ENCODE measurements at regions not wholly inside any gene's neighbourhood (a gene's known extent, or its start where the extent isn't known, plus 50 kb on each side); places are given as distances from the start of the nearest gene placed in this dataset.

DNA sequence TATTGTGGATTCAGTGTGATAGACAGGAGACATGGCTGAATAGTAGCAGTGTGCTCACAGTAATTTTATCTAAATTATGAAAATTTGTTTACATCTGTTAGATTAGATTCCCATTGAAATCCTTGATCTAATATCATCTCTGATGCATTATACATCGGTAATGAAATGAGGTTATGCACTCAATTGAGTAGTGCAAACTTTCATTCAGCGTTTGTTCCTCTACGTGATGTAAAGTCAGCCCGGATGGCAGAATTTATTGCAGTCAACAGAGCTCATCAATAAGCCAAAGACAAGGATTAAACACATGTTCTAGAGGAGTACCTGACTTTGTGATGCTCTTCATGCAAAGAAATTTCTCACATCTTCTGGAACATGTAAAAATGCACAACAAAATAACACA lies 549.2 kb downstream of the GOLGA6L6 start:
- TF ChIP-seq POLR2AphosphoS5 (IDR thresholded peaks at IDR 0.05) = no peak
- TF ChIP-seq, protein P1, sequence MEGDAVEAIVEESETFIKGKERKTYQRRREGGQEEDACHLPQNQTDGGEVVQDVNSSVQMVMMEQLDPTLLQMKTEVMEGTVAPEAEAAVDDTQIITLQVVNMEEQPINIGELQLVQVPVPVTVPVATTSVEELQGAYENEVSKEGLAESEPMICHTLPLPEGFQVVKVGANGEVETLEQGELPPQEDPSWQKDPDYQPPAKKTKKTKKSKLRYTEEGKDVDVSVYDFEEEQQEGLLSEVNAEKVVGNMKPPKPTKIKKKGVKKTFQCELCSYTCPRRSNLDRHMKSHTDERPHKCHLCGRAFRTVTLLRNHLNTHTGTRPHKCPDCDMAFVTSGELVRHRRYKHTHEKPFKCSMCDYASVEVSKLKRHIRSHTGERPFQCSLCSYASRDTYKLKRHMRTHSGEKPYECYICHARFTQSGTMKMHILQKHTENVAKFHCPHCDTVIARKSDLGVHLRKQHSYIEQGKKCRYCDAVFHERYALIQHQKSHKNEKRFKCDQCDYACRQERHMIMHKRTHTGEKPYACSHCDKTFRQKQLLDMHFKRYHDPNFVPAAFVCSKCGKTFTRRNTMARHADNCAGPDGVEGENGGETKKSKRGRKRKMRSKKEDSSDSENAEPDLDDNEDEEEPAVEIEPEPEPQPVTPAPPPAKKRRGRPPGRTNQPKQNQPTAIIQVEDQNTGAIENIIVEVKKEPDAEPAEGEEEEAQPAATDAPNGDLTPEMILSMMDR (IDR thresholded peaks at IDR 0.05) = no peak
